Stimulated activated CD4-positive, alpha-beta T cell treated with anti-CD3 and anti-CD28 coated beads, Interleukin-2, amount 100 ng/mL, for 24 hours (primary cell): ENCODE measurements at regions not wholly inside any gene's neighbourhood (a gene's known extent, or its start where the extent isn't known, plus 50 kb on each side); places are given as distances from the start of the nearest gene placed in this dataset.
A peak's percentile ranks its signal among the peaks of the same experiment; 100 is the strongest.

Source experiments
- DNase-seq, 2 donors: peaks; one replicate each; pipeline ENCODE4 v3.0.0-alpha.2; 2020

GRCh38 chr18:54717673-54718407 is 110.4 kb upstream of the RAB27B start:
- DNase-seq = peak; percentile 39 to 46

DNA sequence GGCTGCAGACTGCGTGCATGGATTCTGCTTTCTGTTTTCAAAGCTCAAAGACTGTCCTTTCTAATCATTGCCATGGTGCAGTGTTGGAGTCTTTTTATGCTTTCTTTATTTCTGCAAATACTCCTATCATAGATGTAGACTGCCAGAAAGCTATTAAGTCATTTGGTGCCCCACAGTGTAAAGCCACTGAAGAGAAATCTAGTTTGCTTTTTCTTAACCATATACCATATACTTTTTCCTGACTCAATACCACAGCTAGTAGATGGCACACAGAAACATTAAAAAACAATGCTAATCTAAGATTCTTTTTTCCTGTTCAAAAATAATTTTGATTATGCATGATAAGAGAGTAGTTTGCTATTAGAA is 109.9 kb upstream of the RAB27B start:
- DNase-seq = no peak

GRCh38 chr18:54720620-54721019 is 107.7 kb upstream of the RAB27B start:
- DNase-seq = no peak

DNA sequence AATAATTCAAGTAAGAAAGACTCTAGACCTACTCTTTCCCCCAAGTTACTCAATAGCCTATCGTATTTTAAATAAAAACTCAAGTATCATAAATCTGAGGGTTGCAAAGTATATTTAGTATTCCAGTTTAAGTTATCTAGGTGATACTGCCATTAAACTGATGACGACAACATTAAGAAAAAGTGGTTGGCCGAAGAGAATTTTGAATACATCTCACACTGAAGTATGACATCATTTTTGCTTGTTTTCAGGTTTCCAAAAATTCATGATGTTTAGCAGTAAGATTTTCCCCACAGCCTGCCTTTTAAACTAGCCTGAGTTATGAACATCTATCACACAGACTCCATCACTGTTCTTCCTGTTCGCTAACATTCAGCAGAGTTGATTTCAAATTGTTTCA is 102.1 kb upstream of the RAB27B start:
- DNase-seq = no peak

GRCh38 chr18:54734059-54734458 is 94.2 kb upstream of the RAB27B start:
- no peak for DNase-seq

- no peak for DNase-seq
These were observed 91.3 kb upstream of the RAB27B start for GRCh38 chr18:54736981-54737380.

GRCh38 chr18:54737986-54738385 is 90.3 kb upstream of the RAB27B start:
- no peak for DNase-seq

DNA sequence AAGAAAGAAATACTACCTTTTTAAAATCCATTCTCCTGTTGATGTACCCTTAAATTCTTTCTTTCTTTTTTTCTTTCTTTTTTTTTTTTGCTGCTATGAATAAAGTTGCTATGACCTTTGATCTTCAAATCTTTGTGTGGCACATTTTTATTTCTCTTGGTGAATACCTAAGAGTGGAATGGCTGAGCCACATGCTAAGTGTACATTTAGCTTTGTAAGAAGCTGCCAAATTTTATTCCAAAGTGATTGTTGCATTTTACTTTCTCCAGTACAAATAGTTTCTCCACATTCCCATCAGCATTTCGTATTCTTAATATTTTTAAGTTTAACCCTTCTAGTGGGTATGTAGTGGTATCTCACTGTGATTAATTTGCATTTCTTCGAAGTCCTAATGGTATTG is 88.8 kb upstream of the RAB27B start:
- no peak for DNase-seq

- no peak for DNase-seq
These were observed 88.0 kb upstream of the RAB27B start for GRCh38 chr18:54740136-54740846.

DNA sequence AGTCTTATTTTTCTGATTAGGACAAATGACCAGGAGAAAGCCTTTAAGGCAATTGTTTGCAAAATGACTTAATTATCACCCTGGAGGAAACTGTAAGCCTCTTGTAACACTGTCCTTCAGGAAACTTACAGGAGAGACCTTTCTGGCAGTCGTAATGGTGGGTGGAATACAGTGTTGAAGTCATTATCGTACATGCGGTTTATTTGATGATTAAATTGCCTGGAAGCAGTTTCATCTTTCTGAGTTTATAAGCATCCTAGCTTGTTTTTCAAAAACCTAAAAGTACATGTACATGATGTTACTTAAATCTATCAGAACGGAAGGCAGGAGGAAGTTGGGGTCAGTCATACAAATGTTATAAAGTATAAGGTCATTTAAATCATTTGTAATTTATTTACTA is 86.2 kb upstream of the RAB27B start:
- no peak for DNase-seq

GRCh38 chr18:54742659-54743604 is 85.3 kb upstream of the RAB27B start:
- no peak for DNase-seq

GRCh38 chr18:54743605-54743995 is 84.7 kb upstream of the RAB27B start:
- DNase-seq = no peak

GRCh38 chr18:54749291-54749690 is 79.0 kb upstream of the RAB27B start:
- no peak for DNase-seq

DNA sequence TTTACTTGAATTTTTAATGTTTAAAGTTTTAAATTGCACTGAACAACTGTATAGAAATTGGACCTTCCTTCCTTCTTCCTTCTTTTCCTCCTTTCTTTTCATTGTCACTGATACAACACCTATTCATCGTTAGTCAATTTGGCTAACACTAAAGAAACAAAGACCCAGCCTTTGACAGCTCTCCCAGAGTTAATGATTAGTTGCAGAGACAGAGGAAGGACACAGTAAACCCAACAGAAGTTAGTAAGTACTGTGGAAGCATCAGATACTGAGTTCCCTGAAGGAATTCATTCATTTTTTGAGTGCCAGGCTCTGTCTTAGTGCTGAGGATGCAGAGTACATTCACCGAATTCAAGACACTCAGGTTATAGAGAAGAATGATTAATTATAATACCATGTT is 77.9 kb upstream of the RAB27B start:
- DNase-seq = no peak

DNA sequence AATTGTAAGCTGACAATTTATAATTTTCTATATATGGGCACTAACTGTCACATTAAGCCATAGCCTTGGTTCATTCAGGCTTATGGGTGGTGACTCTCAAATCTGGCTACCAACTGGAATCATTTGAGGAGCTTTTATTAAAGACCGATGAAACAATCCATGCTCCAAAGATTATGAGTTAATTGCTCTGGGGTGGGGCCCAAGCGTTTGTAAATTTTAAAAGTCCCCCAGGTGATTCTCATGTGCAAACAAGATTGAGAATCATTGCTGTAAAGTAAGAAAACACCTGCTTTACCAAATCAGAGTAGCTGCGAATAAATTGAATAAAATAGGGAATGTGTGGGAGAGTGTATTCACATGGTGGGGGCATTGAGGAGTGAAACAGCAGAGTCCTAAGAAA is 76.1 kb upstream of the RAB27B start:
- DNase-seq = no peak

DNA sequence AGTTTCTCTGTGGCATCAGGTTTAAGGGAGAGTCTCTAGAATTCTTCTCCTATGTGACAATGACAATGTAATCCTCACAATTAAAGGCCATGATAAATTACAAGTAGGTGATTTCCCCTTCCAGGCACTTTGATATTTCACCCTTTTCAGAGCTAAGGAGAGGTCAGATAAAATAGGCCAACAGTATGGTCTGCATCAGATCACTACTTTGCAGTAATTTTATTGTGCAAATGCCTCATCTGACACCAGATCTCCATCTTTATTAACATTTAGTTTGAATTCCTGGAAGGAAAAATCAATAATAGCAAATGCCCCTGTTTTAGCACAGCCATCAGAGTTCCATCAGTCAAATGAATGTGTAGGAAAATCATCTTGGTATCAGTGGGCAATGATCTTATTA is 72.8 kb upstream of the RAB27B start:
- no peak for DNase-seq

- no peak for DNase-seq
These were observed 65.9 kb upstream of the RAB27B start for GRCh38 chr18:54762386-54762785.

GRCh38 chr18:54764786-54765185 is 63.5 kb upstream of the RAB27B start:
- no peak for DNase-seq

DNA sequence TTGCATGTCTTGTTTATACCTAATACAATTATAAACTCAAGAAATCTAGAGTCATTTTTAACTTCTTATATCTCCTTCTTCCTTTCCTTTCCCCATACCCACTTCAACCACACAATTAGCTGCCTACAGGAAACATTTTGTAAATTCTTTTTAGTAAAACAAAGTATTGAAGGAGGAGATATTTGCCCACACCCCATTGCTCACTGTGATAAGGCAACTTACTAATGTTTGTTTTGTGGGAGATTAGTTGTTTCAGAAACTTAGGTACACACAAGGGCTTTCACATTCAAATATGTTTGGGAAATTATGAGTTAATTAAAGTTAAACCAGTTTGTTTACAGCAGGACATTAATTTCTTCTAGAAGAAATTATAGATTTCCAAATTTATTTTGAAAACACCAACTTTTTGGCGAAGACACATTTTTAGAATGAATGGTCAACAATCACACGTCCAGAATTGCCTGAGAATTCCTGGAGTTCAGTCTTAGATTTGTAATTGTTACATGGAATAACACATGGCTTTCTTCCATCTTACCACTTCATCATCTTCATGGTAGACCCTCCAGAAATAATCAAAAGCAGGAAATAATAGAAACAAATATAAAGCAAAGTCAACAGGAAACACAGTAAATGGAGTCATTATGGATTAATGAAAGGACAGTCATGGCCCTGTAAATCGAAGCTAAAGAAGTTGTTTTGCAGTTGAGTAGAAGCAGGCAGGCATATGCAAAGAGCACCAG is 62.5 kb upstream of the RAB27B start:
- DNase-seq = no peak

DNA sequence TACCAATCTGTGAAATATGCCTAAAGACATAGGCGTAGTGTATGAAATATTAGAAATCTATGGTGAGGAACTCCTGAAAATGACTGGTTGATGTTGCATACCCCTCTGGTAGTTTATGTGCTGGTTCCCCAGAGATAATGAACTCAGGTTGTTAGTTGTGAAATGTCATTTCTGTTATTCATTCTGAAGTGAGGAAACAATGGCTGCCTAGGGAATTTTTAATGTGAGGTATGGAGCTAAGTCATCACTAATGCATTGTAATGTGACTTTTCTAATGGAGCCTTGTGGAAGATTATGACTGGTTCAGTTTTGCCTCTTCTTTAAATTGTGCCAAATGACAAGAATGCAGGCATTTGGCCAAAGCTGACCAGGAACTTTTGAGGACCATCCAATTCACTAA is 61.6 kb upstream of the RAB27B start:
- DNase-seq = no peak

- DNase-seq = no peak
These were observed 61.2 kb upstream of the RAB27B start for GRCh38 chr18:54767098-54767497.

GRCh38 chr18:54769526-54770464 is 58.5 kb upstream of the RAB27B start:
- no peak for DNase-seq
